ENCODE measurements at regions not wholly inside any gene's neighbourhood (a gene's known extent, or its start where the extent isn't known, plus 50 kb on each side); places are given as distances from the start of the nearest gene placed in this dataset.
"Not testable (repeated sequence)": the region's sequence is repeated elsewhere in the genome, so short reads cannot be mapped to it uniquely, and the experiment has no call there.

GRCh38 chr2:223176970-223177369 lies 125.0 kb downstream of the KCNE4 start:
- TF ChIP-seq CTCF (IDR thresholded peaks at IDR 0.05; ENCODE audit: borderline replicate concordance, insufficient read depth, low read depth, low read length) = no peak
- no peak overlapping the region for H3K4me3 ChIP-seq (ENCODE audit: low read depth, low read length)

GRCh38 chr2:223180463-223180862 lies 128.5 kb downstream of the KCNE4 start:
- TF ChIP-seq CTCF (IDR thresholded peaks at IDR 0.05; ENCODE audit: borderline replicate concordance, insufficient read depth, low read depth, low read length) = no peak
- H3K4me3 ChIP-seq (ENCODE audit: low read depth, low read length) = no peak overlapping the region

- H3K4me3 ChIP-seq (ENCODE audit: low read depth, low read length) = no peak overlapping the region
- no peak for TF ChIP-seq CTCF (IDR thresholded peaks at IDR 0.05; ENCODE audit: borderline replicate concordance, insufficient read depth, low read depth, low read length)
Observed at GRCh38 chr2:223181561-223181960, 129.6 kb downstream of the KCNE4 start.

- TF ChIP-seq CTCF (IDR thresholded peaks at IDR 0.05; ENCODE audit: borderline replicate concordance, insufficient read depth, low read depth, low read length) = no peak
Observed at GRCh38 chr2:223182356-223182755, 130.4 kb downstream of the KCNE4 start.

GRCh38 chr2:223185638-223186037 lies 133.6 kb downstream of the KCNE4 start:
- H3K4me3 ChIP-seq (ENCODE audit: low read depth, low read length) = no peak overlapping the region
- TF ChIP-seq CTCF (IDR thresholded peaks at IDR 0.05; ENCODE audit: borderline replicate concordance, insufficient read depth, low read depth, low read length) = no peak

More at GRCh38 chr2:223182356-223182755, 130.4 kb downstream of the KCNE4 start:
- no peak overlapping the region for H3K4me3 ChIP-seq (ENCODE audit: low read depth, low read length)

- no peak overlapping the region for H3K4me3 ChIP-seq (ENCODE audit: low read depth, low read length)
- no peak for TF ChIP-seq CTCF (IDR thresholded peaks at IDR 0.05; ENCODE audit: borderline replicate concordance, insufficient read depth, low read depth, low read length)
Observed at GRCh38 chr2:223187256-223187655, 135.3 kb downstream of the KCNE4 start.

GRCh38 chr2:223190561-223191206 lies 138.7 kb downstream of the KCNE4 start:
- not testable (repeated sequence) for H3K4me3 ChIP-seq (ENCODE audit: low read depth, low read length)
